Activated CD8-positive, alpha-beta T cell treated with anti-CD3 and anti-CD28 coated beads for 36 hours (primary cell): ENCODE measurements at regions not wholly inside any gene's neighbourhood (a gene's known extent, or its start where the extent isn't known, plus 50 kb on each side); places are given as distances from the start of the nearest gene placed in this dataset.

Source experiments
- ATAC-seq: fragments of 200-7000 bp; cut with Tn5 transposase; one replicate; pipeline ENCODE4 v1.10.0; 2021; ENCODE audit warnings: mild to moderate bottlenecking, moderate library complexity
- CTCF ChIA-PET: fragments of 350-600 bp; sonication (Branson Sonifier 250); formaldehyde crosslinking; loops from one replicate; lab custom pipeline; 2021; ENCODE audit warnings: antibody characterized with exemption; lab: Charles Lee
- POLR2A ChIA-PET: fragments of 350-600 bp; sonication (Branson Sonifier 250); formaldehyde crosslinking; loops from one replicate; lab custom pipeline; 2021; ENCODE audit warnings: antibody characterized with exemption; lab: Charles Lee
- DNase-seq: peaks from one replicate; pipeline ENCODE4 v3.0.0-alpha.2; 2020
- H3K27ac Mint-ChIP-seq: one replicate; pipeline ENCODE4 v1.8.0; 2021; ENCODE audit warnings: mild to moderate bottlenecking, mixed read lengths
- H3K27me3 Mint-ChIP-seq: one replicate; pipeline ENCODE4 v1.8.0; 2021; ENCODE audit warnings: mixed read lengths
- H3K36me3 Mint-ChIP-seq: one replicate; pipeline ENCODE4 v1.8.0; 2021; ENCODE audit warnings: low read depth, mixed read lengths
- H3K4me1 Mint-ChIP-seq: one replicate; pipeline ENCODE4 v1.8.0; 2021; ENCODE audit warnings: low read depth, mixed read lengths
- H3K4me3 Mint-ChIP-seq: one replicate; pipeline ENCODE4 v1.8.0; 2021; ENCODE audit warnings: mild to moderate bottlenecking, moderate library complexity, mixed read lengths
- H3K9me3 Mint-ChIP-seq: one replicate; pipeline ENCODE4 v1.8.0; 2021; ENCODE audit warnings: mixed read lengths
- intact Hi-C: fragments of 100-400 bp; cut with micrococcal nuclease; formaldehyde crosslinking; loops from one replicate; pipeline ENCODE4 v1.10.0; 2022
- TF ChIP-seq, protein P1 (sequence below): fragments of 200-600 bp; IDR thresholded peaks from one replicate; pipeline ENCODE4 v1.8.0; 2022; ENCODE audit warnings: antibody characterized with exemption, mild to moderate bottlenecking

GRCh38 chr14:98924046-98924445 lies 348.0 kb downstream of the BCL11B start:
- H3K4me1 Mint-ChIP-seq, result peaks cover 35% of the 10 kb centered on the region
- ChIA-PET POLR2A (no interaction called here), CTCF (no interaction called here)
- H3K4me3 Mint-ChIP-seq, result no peak overlapping the region
- no peak for DNase-seq
- H3K27ac Mint-ChIP-seq, result no peak overlapping the region
- intact Hi-C loops, result no loop called here
- H3K9me3 Mint-ChIP-seq, result peaks cover 11% of the 10 kb centered on the region
- peaks cover 2% of the 10 kb centered on the region for H3K36me3 Mint-ChIP-seq
- ATAC-seq, result no peak
- TF ChIP-seq, protein P1, sequence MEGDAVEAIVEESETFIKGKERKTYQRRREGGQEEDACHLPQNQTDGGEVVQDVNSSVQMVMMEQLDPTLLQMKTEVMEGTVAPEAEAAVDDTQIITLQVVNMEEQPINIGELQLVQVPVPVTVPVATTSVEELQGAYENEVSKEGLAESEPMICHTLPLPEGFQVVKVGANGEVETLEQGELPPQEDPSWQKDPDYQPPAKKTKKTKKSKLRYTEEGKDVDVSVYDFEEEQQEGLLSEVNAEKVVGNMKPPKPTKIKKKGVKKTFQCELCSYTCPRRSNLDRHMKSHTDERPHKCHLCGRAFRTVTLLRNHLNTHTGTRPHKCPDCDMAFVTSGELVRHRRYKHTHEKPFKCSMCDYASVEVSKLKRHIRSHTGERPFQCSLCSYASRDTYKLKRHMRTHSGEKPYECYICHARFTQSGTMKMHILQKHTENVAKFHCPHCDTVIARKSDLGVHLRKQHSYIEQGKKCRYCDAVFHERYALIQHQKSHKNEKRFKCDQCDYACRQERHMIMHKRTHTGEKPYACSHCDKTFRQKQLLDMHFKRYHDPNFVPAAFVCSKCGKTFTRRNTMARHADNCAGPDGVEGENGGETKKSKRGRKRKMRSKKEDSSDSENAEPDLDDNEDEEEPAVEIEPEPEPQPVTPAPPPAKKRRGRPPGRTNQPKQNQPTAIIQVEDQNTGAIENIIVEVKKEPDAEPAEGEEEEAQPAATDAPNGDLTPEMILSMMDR, result no peak
- H3K27me3 Mint-ChIP-seq, result no peaks in the 10 kb centered on the region

GRCh38 chr14:98925354-98926040 lies 346.5 kb downstream of the BCL11B start:
- ChIA-PET CTCF (no interaction called here), POLR2A (interaction anchor here (0.6 kb wide), 1 partner anchor 132 kb away, joined by 4 read pairs; no protein-coding TSS in a partner anchor)
- Mint-ChIP-seq H3K4me1 (peaks cover 39% of the 10 kb centered on the region), H3K27me3 (no peaks in the 10 kb centered on the region), H3K9me3 (peaks cover 11% of the 10 kb centered on the region), H3K4me3 (no peak overlapping the region), H3K36me3 (peaks cover 2% of the 10 kb centered on the region), H3K27ac (peak overlapping the region; percentile 59)
- intact Hi-C loops, result no loop called here
- DNase-seq, result no peak
- TF ChIP-seq, protein P1, result no peak
- ATAC-seq, result peak; percentile 37

GRCh38 chr14:98926146-98926545 lies 345.9 kb downstream of the BCL11B start:
- DNase-seq (peak; percentile 44), ATAC-seq (peak; percentile 57)
- CTCF ChIA-PET, result no interaction called here
- TF ChIP-seq, protein P1, result no peak
- Mint-ChIP-seq H3K36me3 (peaks cover 2% of the 10 kb centered on the region), H3K9me3 (peaks cover 11% of the 10 kb centered on the region), H3K4me3 (no peak overlapping the region), H3K4me1 (peaks cover 45% of the 10 kb centered on the region), H3K27me3 (no peaks in the 10 kb centered on the region), H3K27ac (peak overlapping the region; percentile 59)
- intact Hi-C loops, result no loop called here
- POLR2A ChIA-PET, result interaction anchor here (0.6 kb wide), 1 partner anchor 132 kb away, joined by 4 read pairs; no protein-coding TSS in a partner anchor

- CTCF ChIA-PET, result no interaction called here
- Mint-ChIP-seq H3K4me1 (peaks cover 52% of the 10 kb centered on the region), H3K27ac (no peak overlapping the region)
These were observed 345.2 kb downstream of the BCL11B start for GRCh38 chr14:98926801-98927200.

GRCh38 chr14:98927986-98928385 lies 344.0 kb downstream of the BCL11B start:
- ChIA-PET POLR2A (no interaction called here), CTCF (no interaction called here)
- no peak for DNase-seq
- Mint-ChIP-seq H3K4me3 (no peak overlapping the region), H3K27ac (no peak overlapping the region), H3K27me3 (no peaks in the 10 kb centered on the region), H3K4me1 (peaks cover 63% of the 10 kb centered on the region), H3K36me3 (peaks cover 2% of the 10 kb centered on the region), H3K9me3 (peaks cover 1% of the 10 kb centered on the region)
- intact Hi-C loops, result no loop called here
- TF ChIP-seq, protein P1, result no peak
- no peak for ATAC-seq

More at GRCh38 chr14:98926801-98927200, 345.2 kb downstream of the BCL11B start:
- H3K27me3 Mint-ChIP-seq, result no peaks in the 10 kb centered on the region
- H3K9me3 Mint-ChIP-seq, result peaks cover 9% of the 10 kb centered on the region
- TF ChIP-seq, protein P1, result no peak
- POLR2A ChIA-PET, result no interaction called here
- ATAC-seq, result no peak
- intact Hi-C loops, result no loop called here
- peaks cover 2% of the 10 kb centered on the region for H3K36me3 Mint-ChIP-seq
- no peak overlapping the region for H3K4me3 Mint-ChIP-seq
- DNase-seq, result no peak
